HCT116 (cell line): ENCODE measurements at regions not wholly inside any gene's neighbourhood (a gene's known extent, or its start where the extent isn't known, plus 50 kb on each side); places are given as distances from the start of the nearest gene placed in this dataset.

Source experiments
- ATAC-seq: fragments of 200-7000 bp; cut with Tn5 transposase; 2 replicates; pipeline ENCODE4 v1.9.1; 2020; ENCODE audit warnings: mild to moderate bottlenecking, moderate library complexity
- BruUV-seq: library from RNA; stranded (reverse); fragments of 400-500 nt; replicated peaks from 2 replicates; lab custom pipeline; 2021; lab: Mats Ljungman, UMichigan
- CTCF ChIA-PET: fragments of 300-600 bp; sonication (Branson Sonifier 250); formaldehyde crosslinking; loops from one replicate; lab custom pipeline; 2021; ENCODE audit warnings: antibody characterized with exemption; lab: Charles Lee
- POLR2A ChIA-PET: fragments of 300-600, 350-600 bp; sonication (Branson Sonifier 250); formaldehyde crosslinking; loops from one replicate; lab custom pipeline; 2021; ENCODE audit warnings: antibody characterized with exemption; lab: Charles Lee
- RAD21 ChIA-PET, 2 experiments: fragments of 300-600 bp; sonication (Branson Sonifier 250); formaldehyde crosslinking; loops; one replicate each; lab custom pipeline; 2023; ENCODE audit warnings: low total read pairs in 2 of 2; ENCODE audit not compliant: uncharacterized antibody in 2 of 2, unreplicated experiment in 2 of 2, low non-redundant PET in 1 of 2; lab: Charles Lee
- DNase-seq: peaks from one replicate; pipeline ENCODE4 v3.0.0-alpha.2; 2010; ENCODE audit warnings: low read depth, low spot score
- H2AFZ ChIP-seq: fragments of 200-600 bp; shearing (Covaris generic), sonication (generic); 2 replicates; pipeline ENCODE4 v1.6.1; 2017; ENCODE audit warnings: low read depth, mixed run types, mixed read lengths, antibody characterized with exemption, low read length; ENCODE audit not compliant: poor library complexity, severe bottlenecking
- H3K27ac ChIP-seq: 2 replicates; pipeline ENCODE4 v1.5.1; 2012; ENCODE audit warnings: low read depth, low read length
- H3K27me3 ChIP-seq: fragments of 200-600 bp; sonication (generic); 2 replicates; pipeline ENCODE4 v1.6.1; 2016; ENCODE audit warnings: mixed run types, low read length, mixed read lengths; ENCODE audit not compliant: insufficient read depth
- H3K36me3 ChIP-seq, 2 experiments: fragments of 200-500 bp in 1 of 2; fragments of 200-600 bp in 1 of 2; sonication (Bioruptor generic) in 1 of 2; sonication (generic) in 1 of 2; 2 replicates each; pipeline versions ENCODE4 v1.5.1 to v1.6.1; 2014 to 2016; ENCODE audit warnings: low read length in 2 of 2, inconsistent platforms in 1 of 2, mixed read lengths in 1 of 2, mixed run types in 1 of 2; ENCODE audit not compliant: insufficient read depth in 2 of 2, control insufficient read depth in 1 of 2
- H3K4me1 ChIP-seq, 2 experiments: fragments of 200-600 bp in 1 of 2; sonication (generic) in 1 of 2; 2 replicates each; pipeline versions ENCODE4 v1.5.1 to v1.6.1; 2012 to 2017; ENCODE audit warnings: low read length in 2 of 2, inconsistent platforms in 1 of 2, mild to moderate bottlenecking in 1 of 2, mixed read lengths in 1 of 2, mixed run types in 1 of 2, moderate library complexity in 1 of 2; ENCODE audit not compliant: insufficient read depth in 2 of 2, control insufficient read depth in 1 of 2
- H3K4me2 ChIP-seq: fragments of 200-600 bp; sonication (generic); 2 replicates; pipeline ENCODE4 v1.6.1; 2017; ENCODE audit warnings: mixed run types, low read length, mixed read lengths
- H3K4me3 ChIP-seq, 2 experiments: fragments of 200-600 bp in 1 of 2; sonication (generic) in 1 of 2; replicated peaks in 1 of 2; 2 replicates each; pipeline ENCODE4 v1.5.1; 2011 to 2016; ENCODE audit warnings: low read length in 2 of 2, control low read depth in 1 of 2, low read depth in 1 of 2, mild to moderate bottlenecking in 1 of 2, mixed read lengths in 1 of 2, mixed run types in 1 of 2
- H3K79me2 ChIP-seq: fragments of 200-600 bp; sonication (generic); 2 replicates; pipeline ENCODE4 v1.6.1; 2017; ENCODE audit warnings: mild to moderate bottlenecking, mixed run types, low read length, moderate library complexity, mixed read lengths; ENCODE audit not compliant: insufficient read depth
- H3K9ac ChIP-seq: fragments of 200-600 bp; sonication (generic); 2 replicates; pipeline ENCODE4 v1.6.1; 2016; ENCODE audit warnings: low read length, mixed read lengths
- H3K9me2 ChIP-seq: fragments of 200-600 bp; sonication (generic), shearing (Covaris generic); 2 replicates; pipeline ENCODE4 v1.6.1; 2017; ENCODE audit warnings: mixed run types, mild to moderate bottlenecking, moderate library complexity; ENCODE audit not compliant: insufficient read depth
- H3K9me3 ChIP-seq, 2 experiments: fragments of 200-500 bp in 1 of 2; fragments of 200-600 bp in 1 of 2; sonication (Bioruptor generic) in 1 of 2; sonication (generic) in 1 of 2; 2 replicates each; pipeline ENCODE4 v1.6.1; 2014 to 2017; ENCODE audit warnings: low read length in 2 of 2, mixed read lengths in 2 of 2, inconsistent platforms in 1 of 2, low read depth in 1 of 2, mild to moderate bottlenecking in 1 of 2, mixed run types in 1 of 2, moderate library complexity in 1 of 2; ENCODE audit not compliant: control insufficient read depth in 1 of 2, insufficient read depth in 1 of 2
- H4K20me1 ChIP-seq: fragments of 200-600 bp; sonication (generic), shearing (Covaris generic); 2 replicates; pipeline ENCODE4 v1.6.1; 2017; ENCODE audit warnings: mixed run types, mild to moderate bottlenecking, moderate library complexity; ENCODE audit not compliant: insufficient read depth
- CBX3 ChIP-seq: IDR thresholded peaks from 2 replicates; pipeline ENCODE4 v1.6.1; 2012; ENCODE audit warnings: low read depth
- CEBPB ChIP-seq: IDR thresholded peaks from 2 replicates; pipeline ENCODE4 v1.6.1; 2012; ENCODE audit warnings: low read depth
- EGR1 ChIP-seq: IDR thresholded peaks from 2 replicates; pipeline ENCODE4 v1.6.1; 2012; ENCODE audit warnings: low read depth
- ELF1 ChIP-seq: IDR thresholded peaks from 2 replicates; pipeline ENCODE4 v1.6.1; 2012; ENCODE audit warnings: low read depth, borderline replicate concordance
- EZH2 ChIP-seq: fragments of 200-600 bp; sonication (generic); IDR thresholded peaks from 2 replicates; pipeline ENCODE4 v1.6.1; 2017; ENCODE audit warnings: antibody characterized with exemption, mixed run types
- FOSL1 ChIP-seq: IDR thresholded peaks from 2 replicates; pipeline ENCODE4 v1.6.1; 2012; ENCODE audit warnings: low read depth
- POLR2A ChIP-seq: IDR thresholded peaks from 2 replicates; pipeline ENCODE4 v1.7.0; 2011; ENCODE audit warnings: borderline replicate concordance; ENCODE audit not compliant: insufficient read depth, insufficient read length; ENCODE audit errors: extremely low read depth
- POLR2AphosphoS5 ChIP-seq: IDR thresholded peaks from 2 replicates; pipeline ENCODE4 v1.6.1; 2011; ENCODE audit warnings: mild to moderate bottlenecking, low read depth, low read length, moderate library complexity
- RAD21 ChIP-seq: IDR thresholded peaks from 2 replicates; pipeline ENCODE4 v1.6.1; 2012; ENCODE audit warnings: low read depth, mild to moderate bottlenecking
- SIN3A ChIP-seq: IDR thresholded peaks from 2 replicates; pipeline ENCODE4 v1.6.1; 2012; ENCODE audit warnings: low read depth
- SP1 ChIP-seq: IDR thresholded peaks from 2 replicates; pipeline ENCODE4 v1.6.1; 2012; ENCODE audit warnings: low read depth
- YY1 ChIP-seq: IDR thresholded peaks from 2 replicates; pipeline ENCODE4 v1.6.1; 2011; ENCODE audit warnings: low read length, low read depth, moderate library complexity, mild to moderate bottlenecking; ENCODE audit not compliant: insufficient replicate concordance; ENCODE audit errors: extremely low read depth
- ZFX ChIP-seq: fragments of 450-650 bp; IDR thresholded peaks from 2 replicates; pipeline ENCODE4 v1.6.1; 2017
- ZNF274 ChIP-seq: fragments of 200-500 bp; sonication (Bioruptor generic); IDR thresholded peaks from 2 replicates; pipeline ENCODE4 v1.6.1; 2014; ENCODE audit warnings: mild to moderate bottlenecking, low read depth, low read length, inconsistent platforms
- intact Hi-C: fragments of 100-400 bp; cut with micrococcal nuclease; formaldehyde crosslinking; loops from 2 replicates; pipeline ENCODE4 v1.10.0; 2022
- TF ChIP-seq, protein P1 (sequence below): IDR thresholded peaks from 2 replicates; pipeline ENCODE4 v1.6.1; 2011; ENCODE audit warnings: mild to moderate bottlenecking, low read length, moderate library complexity; ENCODE audit not compliant: insufficient replicate concordance; ENCODE audit errors: extremely low read depth
- TF ChIP-seq, protein P2 (sequence below): IDR thresholded peaks from 2 replicates; pipeline ENCODE4 v1.6.1; 2012; ENCODE audit warnings: low read depth
- TF ChIP-seq, protein P3 (sequence below), 3 experiments: fragments of 200-600 bp in 1 of 3; sonication (generic) in 1 of 3; IDR thresholded peaks in 2 of 3; conservative IDR thresholded peaks in 1 of 3; 2 replicates each; pipeline ENCODE4 v1.5.1; 2012 to 2017; ENCODE audit warnings: low read depth in 2 of 3, low read length in 2 of 3, antibody characterized with exemption in 1 of 3, borderline replicate concordance in 1 of 3, control low read depth in 1 of 3, mild to moderate bottlenecking in 1 of 3, mixed read lengths in 1 of 3, mixed run types in 1 of 3, moderate library complexity in 1 of 3; ENCODE audit not compliant: insufficient read depth in 1 of 3
- TF ChIP-seq, protein P4 (sequence below): IDR thresholded peaks from 2 replicates; pipeline ENCODE4 v1.6.1; 2012

DNA sequence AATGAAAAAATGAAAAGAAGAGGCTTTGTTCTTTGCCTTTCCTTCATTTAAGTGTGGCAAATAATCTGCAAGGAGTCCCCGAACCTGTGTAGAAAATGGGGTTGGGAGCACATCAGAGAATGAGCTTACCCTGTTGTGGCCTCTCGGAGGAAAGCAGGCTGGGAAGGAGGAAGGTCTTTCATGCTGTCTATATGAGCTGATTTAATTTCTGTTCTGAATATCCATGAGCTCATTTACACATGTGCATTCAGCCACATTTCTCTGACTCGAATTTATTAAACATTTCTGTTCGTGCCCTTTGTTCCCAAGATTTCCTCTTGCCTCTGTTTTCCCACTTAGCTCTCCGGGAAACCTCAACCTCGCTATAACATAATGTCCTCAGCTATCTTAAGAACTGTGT is 584.4 kb upstream of the CDH4 start:
- Histone ChIP-seq H3K4me3 (no peak overlapping the region), H3K9ac (no peak overlapping the region), H3K9me2 (no peaks in the 10 kb centered on the region), H3K9me3 (peaks cover 17 to 27% of the 10 kb centered on the region in 2 experiments; a peak in 2 of 4 replicates), H3K27ac (no peak overlapping the region), H3K79me2 (no peaks in the 10 kb centered on the region), H3K36me3 (no peaks in the 10 kb centered on the region), H2AFZ (no peak overlapping the region), H3K27me3 (no peaks in the 10 kb centered on the region), H4K20me1 (no peaks in the 10 kb centered on the region), H3K4me1 (no peaks in the 10 kb centered on the region), H3K4me2 (no peak overlapping the region)
- ChIA-PET RAD21 (no interaction called here), POLR2A (no interaction called here), CTCF (no interaction called here)
- DNase-seq (no peak), ATAC-seq (no peak)
- intact Hi-C loops, result no loop called here
- BruUV-seq, result no TSS peak
- no peak for TF ChIP-seq SIN3A
- no peak for TF ChIP-seq CBX3
- no peak for TF ChIP-seq EGR1
- no peak for TF ChIP-seq SP1
- no peak for TF ChIP-seq RAD21
- no peak for TF ChIP-seq EZH2
- no peak for TF ChIP-seq CEBPB
- TF ChIP-seq ZFX, result no peak
- TF ChIP-seq, protein P1, sequence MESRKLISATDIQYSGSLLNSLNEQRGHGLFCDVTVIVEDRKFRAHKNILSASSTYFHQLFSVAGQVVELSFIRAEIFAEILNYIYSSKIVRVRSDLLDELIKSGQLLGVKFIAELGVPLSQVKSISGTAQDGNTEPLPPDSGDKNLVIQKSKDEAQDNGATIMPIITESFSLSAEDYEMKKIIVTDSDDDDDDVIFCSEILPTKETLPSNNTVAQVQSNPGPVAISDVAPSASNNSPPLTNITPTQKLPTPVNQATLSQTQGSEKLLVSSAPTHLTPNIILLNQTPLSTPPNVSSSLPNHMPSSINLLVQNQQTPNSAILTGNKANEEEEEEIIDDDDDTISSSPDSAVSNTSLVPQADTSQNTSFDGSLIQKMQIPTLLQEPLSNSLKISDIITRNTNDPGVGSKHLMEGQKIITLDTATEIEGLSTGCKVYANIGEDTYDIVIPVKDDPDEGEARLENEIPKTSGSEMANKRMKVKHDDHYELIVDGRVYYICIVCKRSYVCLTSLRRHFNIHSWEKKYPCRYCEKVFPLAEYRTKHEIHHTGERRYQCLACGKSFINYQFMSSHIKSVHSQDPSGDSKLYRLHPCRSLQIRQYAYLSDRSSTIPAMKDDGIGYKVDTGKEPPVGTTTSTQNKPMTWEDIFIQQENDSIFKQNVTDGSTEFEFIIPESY, result no peak
- no peak for TF ChIP-seq YY1
- TF ChIP-seq, protein P2, sequence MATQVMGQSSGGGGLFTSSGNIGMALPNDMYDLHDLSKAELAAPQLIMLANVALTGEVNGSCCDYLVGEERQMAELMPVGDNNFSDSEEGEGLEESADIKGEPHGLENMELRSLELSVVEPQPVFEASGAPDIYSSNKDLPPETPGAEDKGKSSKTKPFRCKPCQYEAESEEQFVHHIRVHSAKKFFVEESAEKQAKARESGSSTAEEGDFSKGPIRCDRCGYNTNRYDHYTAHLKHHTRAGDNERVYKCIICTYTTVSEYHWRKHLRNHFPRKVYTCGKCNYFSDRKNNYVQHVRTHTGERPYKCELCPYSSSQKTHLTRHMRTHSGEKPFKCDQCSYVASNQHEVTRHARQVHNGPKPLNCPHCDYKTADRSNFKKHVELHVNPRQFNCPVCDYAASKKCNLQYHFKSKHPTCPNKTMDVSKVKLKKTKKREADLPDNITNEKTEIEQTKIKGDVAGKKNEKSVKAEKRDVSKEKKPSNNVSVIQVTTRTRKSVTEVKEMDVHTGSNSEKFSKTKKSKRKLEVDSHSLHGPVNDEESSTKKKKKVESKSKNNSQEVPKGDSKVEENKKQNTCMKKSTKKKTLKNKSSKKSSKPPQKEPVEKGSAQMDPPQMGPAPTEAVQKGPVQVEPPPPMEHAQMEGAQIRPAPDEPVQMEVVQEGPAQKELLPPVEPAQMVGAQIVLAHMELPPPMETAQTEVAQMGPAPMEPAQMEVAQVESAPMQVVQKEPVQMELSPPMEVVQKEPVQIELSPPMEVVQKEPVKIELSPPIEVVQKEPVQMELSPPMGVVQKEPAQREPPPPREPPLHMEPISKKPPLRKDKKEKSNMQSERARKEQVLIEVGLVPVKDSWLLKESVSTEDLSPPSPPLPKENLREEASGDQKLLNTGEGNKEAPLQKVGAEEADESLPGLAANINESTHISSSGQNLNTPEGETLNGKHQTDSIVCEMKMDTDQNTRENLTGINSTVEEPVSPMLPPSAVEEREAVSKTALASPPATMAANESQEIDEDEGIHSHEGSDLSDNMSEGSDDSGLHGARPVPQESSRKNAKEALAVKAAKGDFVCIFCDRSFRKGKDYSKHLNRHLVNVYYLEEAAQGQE, result no peak
- no peak for TF ChIP-seq POLR2A
- TF ChIP-seq POLR2AphosphoS5, result no peak
- TF ChIP-seq ZNF274, result no peak
- TF ChIP-seq, protein P3, sequence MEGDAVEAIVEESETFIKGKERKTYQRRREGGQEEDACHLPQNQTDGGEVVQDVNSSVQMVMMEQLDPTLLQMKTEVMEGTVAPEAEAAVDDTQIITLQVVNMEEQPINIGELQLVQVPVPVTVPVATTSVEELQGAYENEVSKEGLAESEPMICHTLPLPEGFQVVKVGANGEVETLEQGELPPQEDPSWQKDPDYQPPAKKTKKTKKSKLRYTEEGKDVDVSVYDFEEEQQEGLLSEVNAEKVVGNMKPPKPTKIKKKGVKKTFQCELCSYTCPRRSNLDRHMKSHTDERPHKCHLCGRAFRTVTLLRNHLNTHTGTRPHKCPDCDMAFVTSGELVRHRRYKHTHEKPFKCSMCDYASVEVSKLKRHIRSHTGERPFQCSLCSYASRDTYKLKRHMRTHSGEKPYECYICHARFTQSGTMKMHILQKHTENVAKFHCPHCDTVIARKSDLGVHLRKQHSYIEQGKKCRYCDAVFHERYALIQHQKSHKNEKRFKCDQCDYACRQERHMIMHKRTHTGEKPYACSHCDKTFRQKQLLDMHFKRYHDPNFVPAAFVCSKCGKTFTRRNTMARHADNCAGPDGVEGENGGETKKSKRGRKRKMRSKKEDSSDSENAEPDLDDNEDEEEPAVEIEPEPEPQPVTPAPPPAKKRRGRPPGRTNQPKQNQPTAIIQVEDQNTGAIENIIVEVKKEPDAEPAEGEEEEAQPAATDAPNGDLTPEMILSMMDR (IDR thresholded peaks at IDR 0.05 in 2 of 3, conservative IDR thresholded peaks at IDR 0.05 in 1 of 3; ENCODE audit: borderline replicate concordance in 1 of 3, insufficient read depth in 1 of 3, low read depth in 2 of 3, low read length in 2 of 3), result no peak
- TF ChIP-seq, protein P4, sequence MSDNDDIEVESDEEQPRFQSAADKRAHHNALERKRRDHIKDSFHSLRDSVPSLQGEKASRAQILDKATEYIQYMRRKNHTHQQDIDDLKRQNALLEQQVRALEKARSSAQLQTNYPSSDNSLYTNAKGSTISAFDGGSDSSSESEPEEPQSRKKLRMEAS, result no peak
- TF ChIP-seq FOSL1, result no peak
- no peak for TF ChIP-seq ELF1
